Lower lobe of right lung (tissue), 2 donors: ENCODE measurements at regions not wholly inside any gene's neighbourhood (a gene's known extent, or its start where the extent isn't known, plus 50 kb on each side); places are given as distances from the start of the nearest gene placed in this dataset.
"Not testable (repeated sequence)": the region's sequence is repeated elsewhere in the genome, so short reads cannot be mapped to it uniquely, and the experiment has no call there.

ENCODE experiments used
- ATAC-seq, 2 donors: fragments of 200-7000 bp; cut with Tn5 transposase; one replicate each; pipeline ENCODE4 v1.9.1; 2020 to 2022; ENCODE audit warnings: mild to moderate bottlenecking in 2 of 2, moderate library complexity in 2 of 2
- DNase-seq: peaks from one replicate; pipeline ENCODE4 v3.0.0-alpha.2; 2020
- H3K27ac ChIP-seq: fragments of 200-600 bp; one replicate; pipeline ENCODE4 v1.8.0; 2022
- H3K27me3 ChIP-seq: fragments of 200-600 bp; one replicate; pipeline ENCODE4 v1.8.0; 2022; ENCODE audit warnings: low read depth
- H3K36me3 ChIP-seq: fragments of 200-600 bp; one replicate; pipeline ENCODE4 v1.8.0; 2022; ENCODE audit warnings: mild to moderate bottlenecking
- H3K4me1 ChIP-seq: fragments of 200-600 bp; one replicate; pipeline ENCODE4 v1.8.0; 2022
- H3K4me3 ChIP-seq: fragments of 200-600 bp; one replicate; pipeline ENCODE4 v1.8.0; 2022; ENCODE audit warnings: mild to moderate bottlenecking
- H3K9me3 ChIP-seq: fragments of 200-600 bp; one replicate; pipeline ENCODE4 v1.8.0; 2022
- intact Hi-C: fragments of 100-400 bp; cut with DNase I; formaldehyde crosslinking; loops from one replicate; pipeline ENCODE4 v1.11.0; 2022
- TF ChIP-seq, protein P1 (sequence below): fragments of 200-600 bp; IDR thresholded peaks from one replicate; pipeline ENCODE4 v1.8.0; 2022; ENCODE audit warnings: antibody characterized with exemption, mild to moderate bottlenecking
- donor health status: DM: no; HTN: yes; CAD: no; lungs with severe emphysema.

DNA sequence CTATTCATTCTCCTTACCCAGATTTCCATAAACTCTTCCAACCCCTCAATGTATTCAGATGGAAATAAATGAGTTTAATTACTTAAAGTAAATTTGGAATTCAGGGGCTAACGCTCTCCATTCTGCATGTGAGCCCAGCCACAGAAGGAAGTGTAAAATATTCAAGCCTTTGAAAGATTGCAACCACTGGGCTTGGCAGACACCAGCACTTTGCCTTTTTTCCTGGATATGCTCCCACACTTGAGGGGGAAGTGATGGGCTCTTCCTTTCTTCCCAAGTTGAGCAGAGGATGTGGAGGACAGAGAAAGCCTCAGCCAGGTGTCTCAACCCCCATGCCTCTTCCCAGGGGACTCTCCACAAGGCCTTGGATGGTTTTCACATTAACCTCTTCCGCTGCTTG is 825.1 kb upstream of the EEF2KMT start:
- Histone ChIP-seq H3K4me1 (no peaks in the 10 kb centered on the region), H3K9me3 (no peaks in the 10 kb centered on the region), H3K27ac (no peak overlapping the region), H3K4me3 (no peak overlapping the region), H3K36me3 (no peaks in the 10 kb centered on the region), H3K27me3 (no peaks in the 10 kb centered on the region)
- intact Hi-C loops: no loop called here
- no peak for DNase-seq
- ATAC-seq: no peak
- TF ChIP-seq, protein P1, sequence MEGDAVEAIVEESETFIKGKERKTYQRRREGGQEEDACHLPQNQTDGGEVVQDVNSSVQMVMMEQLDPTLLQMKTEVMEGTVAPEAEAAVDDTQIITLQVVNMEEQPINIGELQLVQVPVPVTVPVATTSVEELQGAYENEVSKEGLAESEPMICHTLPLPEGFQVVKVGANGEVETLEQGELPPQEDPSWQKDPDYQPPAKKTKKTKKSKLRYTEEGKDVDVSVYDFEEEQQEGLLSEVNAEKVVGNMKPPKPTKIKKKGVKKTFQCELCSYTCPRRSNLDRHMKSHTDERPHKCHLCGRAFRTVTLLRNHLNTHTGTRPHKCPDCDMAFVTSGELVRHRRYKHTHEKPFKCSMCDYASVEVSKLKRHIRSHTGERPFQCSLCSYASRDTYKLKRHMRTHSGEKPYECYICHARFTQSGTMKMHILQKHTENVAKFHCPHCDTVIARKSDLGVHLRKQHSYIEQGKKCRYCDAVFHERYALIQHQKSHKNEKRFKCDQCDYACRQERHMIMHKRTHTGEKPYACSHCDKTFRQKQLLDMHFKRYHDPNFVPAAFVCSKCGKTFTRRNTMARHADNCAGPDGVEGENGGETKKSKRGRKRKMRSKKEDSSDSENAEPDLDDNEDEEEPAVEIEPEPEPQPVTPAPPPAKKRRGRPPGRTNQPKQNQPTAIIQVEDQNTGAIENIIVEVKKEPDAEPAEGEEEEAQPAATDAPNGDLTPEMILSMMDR: no peak

DNA sequence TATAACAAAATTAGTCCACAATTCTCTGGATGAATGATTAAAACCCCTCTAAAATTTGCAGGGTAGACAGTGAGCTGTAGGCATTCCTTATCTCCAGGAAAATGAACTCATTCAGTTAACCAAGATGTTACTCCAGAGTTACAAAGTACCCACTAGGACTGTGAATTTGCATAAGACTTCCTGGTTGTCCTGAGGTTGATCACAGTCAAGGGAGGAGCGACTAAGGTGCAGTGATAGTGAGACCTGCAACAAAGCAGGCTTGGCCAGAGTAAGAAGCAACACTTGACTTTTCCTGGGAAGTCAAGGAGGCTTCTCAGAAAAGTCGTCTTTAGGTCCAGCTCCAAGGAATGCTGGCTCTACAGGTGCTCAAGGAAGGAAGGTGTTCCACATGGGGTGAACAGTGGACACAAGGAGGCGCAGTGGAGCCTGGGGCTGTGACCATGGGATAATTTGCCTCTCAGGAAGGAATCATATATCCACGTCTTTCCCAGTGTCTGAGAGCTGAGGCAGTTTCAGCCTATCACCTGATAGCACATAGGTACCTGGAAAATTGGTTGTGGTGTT is 821.1 kb upstream of the EEF2KMT start:
- intact Hi-C loops: no loop called here
- no peak for DNase-seq
- Histone ChIP-seq H3K27ac (no peak overlapping the region), H3K36me3 (no peaks in the 10 kb centered on the region), H3K4me1 (no peaks in the 10 kb centered on the region), H3K4me3 (no peak overlapping the region), H3K27me3 (no peaks in the 10 kb centered on the region), H3K9me3 (no peaks in the 10 kb centered on the region)
- TF ChIP-seq, protein P1: no peak
- no peak for ATAC-seq

DNA sequence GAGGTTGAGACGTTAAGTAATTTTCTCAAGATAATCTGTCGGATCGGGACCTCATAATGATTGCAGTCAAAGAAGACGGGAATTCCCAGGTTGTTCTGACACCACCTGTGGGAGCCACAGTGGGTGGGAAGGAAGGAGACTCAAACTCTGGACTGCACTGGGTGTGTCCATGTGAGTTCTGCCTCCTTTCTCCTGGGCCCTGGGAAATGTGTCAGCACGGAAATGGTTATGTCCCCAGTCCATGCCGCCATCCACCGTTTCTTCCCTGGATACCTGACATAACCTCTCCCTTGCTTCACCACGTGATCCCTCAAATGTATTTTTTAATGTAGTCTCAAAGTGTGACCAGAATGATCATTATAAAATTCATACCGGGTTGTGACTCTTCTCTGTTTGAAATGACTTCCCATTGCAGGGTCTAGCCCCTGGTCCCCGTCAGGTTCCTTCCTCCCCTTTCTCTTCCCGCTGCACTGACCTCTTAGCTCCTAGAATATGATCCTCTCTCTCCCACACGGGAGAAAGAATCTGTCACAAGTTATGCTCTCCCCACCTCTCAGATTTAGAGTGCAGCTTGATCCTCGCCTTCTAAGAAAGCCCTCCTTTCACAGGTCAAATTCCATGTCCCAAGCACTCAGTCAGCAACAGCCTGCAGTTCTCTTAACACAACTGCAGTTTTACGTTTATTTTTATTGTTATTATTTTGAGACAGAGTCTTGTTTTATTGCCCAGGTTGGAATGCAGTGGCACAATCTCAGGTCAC is 820.0 kb upstream of the EEF2KMT start:
- TF ChIP-seq, protein P1: no peak
- no peaks in the 10 kb centered on the region for H3K36me3 ChIP-seq
- no peaks in the 10 kb centered on the region for H3K9me3 ChIP-seq
- H3K4me1 ChIP-seq: no peaks in the 10 kb centered on the region
- H3K27me3 ChIP-seq: no peaks in the 10 kb centered on the region
- no peak overlapping the region for H3K4me3 ChIP-seq
- intact Hi-C loops: no loop called here
- no peak for DNase-seq
- no peak for ATAC-seq
- no peak overlapping the region for H3K27ac ChIP-seq

DNA sequence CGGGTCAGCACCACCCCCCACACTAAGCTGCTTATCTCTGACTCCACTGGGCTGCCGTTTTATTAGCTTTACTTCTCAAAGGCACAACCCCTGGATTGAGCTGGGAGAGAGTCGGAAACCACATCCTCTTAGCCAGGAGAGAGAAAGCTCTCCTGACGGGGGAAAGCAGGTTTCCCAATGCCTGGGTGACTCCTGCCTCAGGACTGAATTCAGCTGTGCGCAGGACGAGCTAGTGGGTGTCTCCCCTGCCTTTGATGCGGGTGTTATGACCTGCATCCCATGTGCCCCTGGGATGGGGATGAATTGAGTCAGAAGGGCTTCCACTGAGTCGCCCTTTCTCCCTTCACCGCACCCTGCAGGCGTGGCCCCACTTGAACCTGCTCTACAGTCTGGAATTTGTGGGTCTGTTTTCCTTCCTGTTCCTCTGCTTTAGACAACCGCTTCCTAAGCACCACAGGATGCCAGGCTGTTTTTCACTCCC is 819.2 kb upstream of the EEF2KMT start:
- TF ChIP-seq, protein P1: no peak
- no peak overlapping the region for H3K4me3 ChIP-seq
- H3K4me1 ChIP-seq: no peaks in the 10 kb centered on the region
- H3K9me3 ChIP-seq: no peaks in the 10 kb centered on the region
- H3K27ac ChIP-seq: no peak overlapping the region
- intact Hi-C loops: no loop called here
- ATAC-seq (no peak), DNase-seq (no peak)
- no peaks in the 10 kb centered on the region for H3K27me3 ChIP-seq
- no peaks in the 10 kb centered on the region for H3K36me3 ChIP-seq

DNA sequence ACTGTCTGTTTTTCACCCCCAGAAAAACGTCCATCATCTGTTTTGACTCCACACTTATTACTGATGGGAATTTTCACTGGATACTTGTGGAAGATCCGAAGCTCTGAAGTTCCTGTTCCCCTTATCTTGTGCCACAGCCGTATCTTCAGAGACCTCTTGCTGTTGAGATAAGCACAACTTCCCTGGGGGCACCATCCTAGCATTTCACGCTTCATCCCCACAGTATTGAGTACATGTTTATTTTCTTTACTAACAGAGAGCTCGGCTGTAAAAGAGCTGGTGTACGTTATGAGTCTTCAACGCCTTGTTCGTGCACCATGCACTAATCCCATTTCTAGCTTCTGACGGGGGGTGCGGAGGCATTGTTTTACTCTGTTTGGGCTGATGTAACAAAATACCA is 813.6 kb upstream of the EEF2KMT start:
- DNase-seq (no peak), ATAC-seq (no peak)
- Histone ChIP-seq H3K9me3 (no peaks in the 10 kb centered on the region), H3K27ac (no peak overlapping the region), H3K4me1 (no peaks in the 10 kb centered on the region), H3K36me3 (no peaks in the 10 kb centered on the region), H3K4me3 (no peak overlapping the region), H3K27me3 (no peaks in the 10 kb centered on the region)
- TF ChIP-seq, protein P1: no peak
- intact Hi-C loops: no loop called here

DNA sequence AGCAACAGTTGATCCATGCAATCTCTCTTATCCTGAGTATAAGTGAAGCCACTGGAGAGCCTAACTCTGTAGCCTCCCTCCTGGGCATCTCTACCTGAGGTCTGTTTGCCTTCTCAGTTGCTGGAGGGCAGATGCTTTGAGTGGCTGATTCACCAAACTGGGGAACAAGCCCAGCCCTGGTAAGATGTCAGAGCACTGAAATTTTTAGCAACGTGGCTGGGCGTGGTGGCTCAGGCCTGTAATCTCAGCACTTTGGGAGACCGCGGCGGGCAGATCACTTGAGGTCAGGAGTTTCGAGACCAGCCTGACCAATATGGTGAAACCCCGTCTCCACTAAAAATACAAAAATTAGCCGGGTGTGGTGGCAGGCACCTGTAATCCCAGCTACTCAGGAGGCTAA is 812.0 kb upstream of the EEF2KMT start:
- ATAC-seq, DNase-seq, H3K27me3 ChIP-seq, H3K27ac ChIP-seq, H3K4me1 ChIP-seq, H3K4me3 ChIP-seq, intact Hi-C loops, H3K9me3 ChIP-seq, H3K36me3 ChIP-seq: not testable (repeated sequence)
